HG02588 (cell line): ENCODE measurements at regions not wholly inside any gene's neighbourhood (a gene's known extent, or its start where the extent isn't known, plus 50 kb on each side); places are given as distances from the start of the nearest gene placed in this dataset.
"Not testable (repeated sequence)": the region's sequence is repeated elsewhere in the genome, so short reads cannot be mapped to it uniquely, and the experiment has no call there.

ENCODE experiments used
- ATAC-seq: cut with Tn5 transposase; IDR thresholded peaks from one replicate; pipeline ENCODE4 v1.9.1; 2021; ENCODE audit warnings: mild to moderate bottlenecking, moderate library complexity; ENCODE audit not compliant: unreplicated experiment

DNA sequence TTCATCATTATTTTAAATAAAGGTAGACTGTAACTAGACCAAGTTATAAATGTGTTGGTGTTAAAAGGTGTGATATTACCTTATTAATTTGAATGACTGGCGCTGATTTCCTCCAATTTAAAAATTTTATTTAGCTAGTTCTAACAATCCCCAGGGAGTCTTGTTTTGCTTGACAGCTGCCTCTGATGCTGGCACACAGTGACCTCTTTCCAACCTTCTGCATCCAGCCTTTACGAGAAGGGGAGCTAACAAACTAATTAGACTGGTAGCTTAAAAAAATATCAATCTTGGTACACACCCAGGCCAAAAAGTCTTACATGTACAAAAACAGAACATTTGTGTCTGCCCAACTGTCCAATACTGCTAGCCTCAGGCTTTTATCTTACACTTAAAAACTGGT is 51.8 kb upstream of the ENPEP start:
- no peak for ATAC-seq

DNA sequence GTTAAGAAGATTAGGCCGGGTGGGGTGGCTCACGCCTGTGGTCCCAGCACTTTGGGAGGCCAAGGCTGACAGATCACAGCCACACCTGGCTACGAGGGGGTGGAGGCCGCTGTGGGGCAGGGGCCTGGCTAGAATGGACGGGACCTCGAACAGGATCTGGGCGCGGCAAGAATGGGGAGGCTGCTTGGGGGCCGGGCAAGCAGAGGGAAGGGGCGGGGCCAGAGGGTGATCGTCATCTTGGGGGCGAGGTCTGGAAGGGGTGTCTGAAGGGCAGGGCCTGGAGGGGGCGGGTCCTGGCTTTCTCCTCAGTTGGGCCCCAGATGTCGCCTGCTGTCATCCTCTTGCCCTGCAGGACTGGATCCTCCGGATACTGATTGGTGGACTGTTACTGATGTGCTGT is 57.3 kb upstream of the ENPEP start:
- ATAC-seq, result no peak

DNA sequence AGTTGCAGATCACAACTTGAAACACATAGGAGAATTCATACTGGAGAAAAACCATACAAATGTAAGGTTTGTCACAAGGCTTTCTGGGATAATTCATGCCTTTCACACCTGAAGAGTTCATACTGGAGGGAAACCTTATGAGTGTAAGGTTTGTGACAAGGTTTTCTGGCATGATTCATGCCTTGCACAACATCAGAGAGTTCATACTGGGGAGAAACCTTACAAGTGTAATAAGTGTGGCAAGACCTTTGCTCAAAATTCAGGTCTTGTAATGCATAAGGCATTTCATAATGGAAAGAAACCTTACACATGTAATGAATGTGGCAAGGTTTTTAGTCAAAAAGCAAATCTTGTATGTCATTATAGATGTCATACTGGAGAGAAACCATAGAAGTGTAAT is 58.8 kb upstream of the ENPEP start:
- no peak for ATAC-seq

DNA sequence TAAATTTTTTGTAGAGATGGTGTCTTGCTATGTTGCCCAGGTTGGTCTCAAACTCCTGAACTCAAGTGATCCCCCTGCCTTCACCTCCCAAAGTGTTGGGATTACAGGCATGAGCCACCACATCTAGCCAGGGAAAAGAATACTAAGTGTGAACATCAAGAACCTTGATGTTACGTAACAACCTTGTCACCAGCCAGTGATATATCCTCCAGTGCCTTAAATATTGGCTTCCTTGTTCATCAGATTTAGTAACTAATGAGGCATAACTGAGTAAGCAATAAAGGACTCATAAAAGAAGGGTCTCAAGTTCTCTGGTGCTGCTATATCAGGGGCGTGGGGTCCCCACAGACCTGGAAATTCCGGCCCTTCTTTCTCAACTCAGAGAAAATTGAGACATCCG is 60.5 kb upstream of the ENPEP start:
- ATAC-seq, result no peak

DNA sequence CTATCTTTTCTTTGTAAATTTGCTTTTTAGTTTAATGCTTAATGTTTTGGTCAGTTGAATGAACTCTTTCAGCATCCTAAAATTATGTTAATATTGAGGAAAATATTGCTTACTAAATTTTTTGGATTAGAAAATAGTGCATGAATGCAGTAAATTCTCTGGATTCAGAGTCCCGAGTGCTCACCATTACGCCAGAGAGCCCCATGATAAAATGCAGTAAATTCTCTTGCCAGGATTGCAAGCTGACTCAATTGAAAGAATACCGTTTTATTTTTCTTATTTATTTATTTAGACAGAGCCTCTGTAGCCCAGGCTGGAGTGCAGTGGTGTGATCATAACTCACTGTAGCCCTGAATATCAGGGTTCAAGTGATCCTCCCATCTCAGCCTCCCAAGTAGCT is 60.9 kb upstream of the ENPEP start:
- ATAC-seq, result no peak

DNA sequence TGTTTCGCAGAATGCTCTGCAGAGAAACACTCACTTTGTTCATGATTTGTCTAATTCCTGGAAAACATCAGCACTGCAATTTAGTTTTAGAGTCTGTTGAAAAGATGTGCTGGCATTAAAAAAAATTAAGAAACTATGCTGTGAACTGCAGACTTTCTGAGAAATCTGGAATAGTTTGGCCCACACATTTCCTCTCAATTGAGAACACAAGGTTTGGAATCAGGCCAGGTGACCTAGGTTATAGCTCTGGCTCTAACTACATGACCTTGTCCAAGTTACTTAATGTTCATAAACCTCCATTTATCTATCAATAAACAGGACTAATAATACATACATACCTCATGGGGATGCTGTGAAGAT is 61.4 kb upstream of the ENPEP start:
- no peak for ATAC-seq

DNA sequence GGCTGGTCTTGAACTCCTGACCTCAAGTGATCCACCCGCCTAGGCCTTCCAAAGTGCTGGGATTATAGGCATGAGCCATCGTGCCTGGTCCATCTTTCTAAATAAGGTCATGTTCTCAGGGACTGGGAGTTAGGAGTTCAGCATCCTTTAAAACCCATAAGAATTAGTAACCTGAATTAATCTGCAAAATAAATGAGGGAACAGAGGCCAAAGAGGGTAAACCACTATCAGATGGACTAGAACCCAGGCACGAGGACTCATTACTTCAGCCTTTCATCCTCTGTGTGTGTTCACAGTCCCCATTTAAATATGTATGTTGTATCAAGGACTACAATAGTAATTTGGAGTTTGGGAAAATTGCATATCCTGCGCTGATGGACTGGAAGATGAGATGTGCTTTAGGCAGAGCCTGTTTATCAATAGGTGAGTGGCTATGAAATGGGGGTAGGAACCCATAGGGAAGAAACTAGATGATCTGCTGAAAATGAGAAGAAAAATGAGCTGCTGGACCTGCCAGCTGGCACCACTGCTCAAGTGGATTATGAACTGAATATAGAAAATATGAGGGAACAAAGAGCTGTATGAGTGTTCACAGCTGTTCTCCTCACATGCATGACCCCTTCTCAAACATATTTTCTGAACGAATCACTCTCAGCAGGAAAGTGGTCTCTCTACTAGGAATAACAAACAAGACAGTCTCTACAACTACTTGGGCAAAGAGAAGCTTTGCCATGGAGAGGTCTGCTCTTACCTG is 62.0 kb upstream of the ENPEP start:
- not testable (repeated sequence) for ATAC-seq

DNA sequence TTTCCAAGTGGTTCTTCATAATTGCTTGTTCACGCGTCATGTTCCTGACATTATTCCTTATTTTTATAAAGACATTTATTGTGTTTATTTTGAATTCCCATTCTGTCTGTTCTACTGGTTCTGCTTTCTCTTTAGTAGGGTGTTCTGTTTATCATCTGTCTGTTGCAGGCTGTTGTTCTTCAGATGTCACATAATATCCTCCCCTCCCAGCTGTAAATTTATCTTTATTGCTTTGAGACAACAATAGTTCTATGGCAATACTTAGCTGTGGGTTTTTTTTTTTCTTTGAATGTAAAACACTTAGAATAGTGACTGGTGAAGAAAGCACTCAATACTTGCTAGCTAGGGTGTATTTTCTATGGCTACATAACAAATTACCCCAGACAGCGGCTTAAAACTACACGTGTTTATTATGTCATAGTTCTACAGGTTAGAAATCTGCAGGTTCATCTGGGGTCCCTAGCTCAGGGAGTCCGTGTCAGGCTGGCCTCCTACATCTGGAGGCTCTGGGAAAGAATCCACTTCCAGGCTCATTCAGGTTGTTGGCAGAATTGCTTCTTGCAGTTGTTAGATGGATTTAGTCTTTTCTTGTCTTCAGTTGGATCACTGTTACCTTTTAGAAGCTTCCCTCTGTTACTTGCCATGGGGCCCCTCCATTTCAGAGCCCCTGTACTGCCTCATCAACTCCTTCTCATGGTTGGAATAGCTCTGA is 63.4 kb upstream of the ENPEP start:
- ATAC-seq, result no peak

DNA sequence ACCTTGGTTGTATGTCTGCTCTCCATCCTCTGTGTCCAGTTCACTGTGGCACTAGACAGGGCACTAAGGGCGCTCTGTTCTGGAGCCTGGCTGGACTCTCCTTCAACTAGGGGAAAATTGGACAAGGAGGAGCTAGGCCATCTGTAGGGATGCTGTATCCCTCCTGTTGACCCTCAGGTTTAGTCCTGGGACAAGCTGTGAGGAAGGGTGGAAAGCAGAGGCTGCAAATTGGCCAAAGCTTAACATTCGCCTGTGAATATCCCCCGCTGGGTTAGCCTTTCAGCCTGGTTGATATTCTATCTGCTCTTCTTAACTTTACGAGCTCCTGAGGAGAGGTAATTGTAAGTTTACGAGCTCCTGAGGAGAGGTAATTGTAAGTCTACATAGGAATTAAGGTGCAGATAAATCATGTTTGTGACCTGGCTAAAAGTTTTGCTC is 64.4 kb upstream of the ENPEP start:
- no peak for ATAC-seq

DNA sequence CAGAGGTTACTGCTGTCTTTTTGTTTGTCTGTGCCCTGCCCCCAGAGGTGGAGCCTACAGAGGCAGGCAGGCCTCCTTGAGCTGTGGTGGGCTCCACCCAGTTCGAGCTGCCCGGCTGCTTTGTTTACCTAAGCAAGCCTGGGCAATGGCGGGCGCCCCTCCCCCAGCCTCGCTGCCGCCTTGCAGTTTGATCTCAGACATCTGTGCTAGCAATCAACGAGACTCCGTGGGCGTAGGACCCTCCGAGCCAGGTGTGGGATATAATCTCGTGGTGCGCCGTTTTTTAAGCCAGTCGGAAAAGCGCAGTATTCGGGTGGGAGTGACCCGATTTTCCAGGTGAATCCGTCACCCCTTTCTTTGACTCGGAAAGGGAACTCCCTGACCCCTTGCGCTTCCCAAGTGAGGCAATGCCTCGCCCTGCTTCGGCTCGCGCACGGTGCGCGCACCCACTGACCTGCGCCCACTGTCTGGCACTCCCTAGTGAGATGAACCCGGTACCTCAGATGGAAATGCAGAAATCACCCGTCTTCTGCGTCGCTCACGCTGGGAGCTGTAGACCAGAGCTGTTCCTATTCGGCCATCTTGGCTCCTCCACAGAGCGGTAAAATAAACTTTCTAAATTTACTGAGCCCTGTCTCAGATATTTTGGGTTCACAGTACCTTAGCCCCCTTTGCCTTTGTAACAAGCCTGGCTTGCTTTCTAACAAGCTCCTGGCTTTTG is 64.9 kb upstream of the ENPEP start:
- ATAC-seq, result not testable (repeated sequence)

DNA sequence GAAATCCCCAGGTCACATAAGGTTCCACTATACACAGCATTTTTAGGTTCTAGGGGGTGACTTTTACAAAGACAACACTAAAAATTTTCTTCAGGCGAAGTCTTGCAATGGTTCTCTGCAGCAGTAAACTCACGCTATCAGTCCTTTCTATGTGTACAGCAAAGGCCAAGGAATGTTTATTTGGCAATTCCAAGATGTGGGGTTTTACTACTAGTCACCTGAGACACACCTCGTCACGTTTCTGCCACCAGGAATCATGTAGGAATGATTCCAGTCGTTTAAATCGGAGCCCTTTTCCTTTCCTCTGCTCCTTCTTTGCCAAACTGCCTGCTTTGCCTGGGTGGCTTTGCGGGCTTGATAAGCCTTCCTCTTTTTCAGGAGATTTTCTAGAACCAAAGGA is 75.9 kb upstream of the ENPEP start:
- ATAC-seq, result no peak

DNA sequence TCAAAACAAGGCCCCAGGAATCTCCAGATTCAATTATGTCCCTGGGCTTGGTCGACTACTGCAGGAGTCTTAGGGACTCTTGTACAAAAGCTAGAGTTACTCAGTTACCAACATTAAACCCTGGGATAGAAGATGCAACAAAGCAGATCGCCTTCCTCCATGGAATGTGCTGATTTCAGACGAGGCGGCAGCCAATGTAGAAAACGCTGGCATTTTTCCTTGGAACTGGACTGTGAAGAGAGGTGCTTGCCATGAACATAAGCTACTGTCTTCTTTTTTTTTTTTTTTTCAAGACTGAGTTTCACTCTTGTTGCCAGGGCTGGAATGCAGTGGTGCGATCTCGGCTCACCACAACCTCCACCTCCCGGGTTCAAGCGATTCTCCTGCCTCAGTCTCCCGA is 76.9 kb upstream of the ENPEP start:
- ATAC-seq, result not testable (repeated sequence)

DNA sequence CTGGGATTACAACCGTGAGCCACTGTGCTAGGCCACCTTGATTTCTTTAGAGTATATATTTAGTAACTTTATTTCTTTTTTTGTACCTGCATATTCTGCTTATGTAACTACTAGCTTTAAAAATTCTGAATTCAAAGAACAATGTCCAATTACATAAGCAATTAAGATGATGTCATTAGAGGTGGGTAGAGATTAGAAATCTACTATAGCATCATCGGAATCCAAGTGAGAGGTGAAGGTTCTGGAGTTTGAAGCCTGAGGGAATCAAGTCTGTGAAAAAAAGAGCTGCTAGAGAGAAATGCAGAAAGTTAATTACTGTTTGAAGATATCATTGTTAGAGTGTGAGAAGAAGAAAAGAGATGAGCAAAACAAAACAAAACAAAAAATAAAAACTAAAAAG is 79.0 kb upstream of the ENPEP start:
- no peak for ATAC-seq

DNA sequence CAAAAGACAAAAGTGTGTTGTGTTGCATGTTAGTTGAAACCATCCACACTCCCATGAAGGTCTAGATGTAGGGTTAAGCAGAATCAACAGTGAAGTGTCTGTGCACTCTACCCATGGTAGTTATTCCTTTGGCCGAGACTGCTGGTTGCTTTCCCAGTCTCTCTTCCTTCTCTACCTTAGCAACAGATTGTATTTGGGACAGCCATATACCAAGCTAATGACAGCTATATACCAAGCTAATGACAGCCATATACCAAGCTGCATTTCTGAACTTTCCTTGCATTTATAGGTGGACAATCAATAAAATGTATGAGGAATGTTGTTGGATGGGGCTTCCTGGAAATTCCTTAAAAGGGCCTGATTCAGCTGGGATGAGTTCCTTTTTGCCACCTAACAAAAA is 80.5 kb upstream of the ENPEP start:
- no peak for ATAC-seq

DNA sequence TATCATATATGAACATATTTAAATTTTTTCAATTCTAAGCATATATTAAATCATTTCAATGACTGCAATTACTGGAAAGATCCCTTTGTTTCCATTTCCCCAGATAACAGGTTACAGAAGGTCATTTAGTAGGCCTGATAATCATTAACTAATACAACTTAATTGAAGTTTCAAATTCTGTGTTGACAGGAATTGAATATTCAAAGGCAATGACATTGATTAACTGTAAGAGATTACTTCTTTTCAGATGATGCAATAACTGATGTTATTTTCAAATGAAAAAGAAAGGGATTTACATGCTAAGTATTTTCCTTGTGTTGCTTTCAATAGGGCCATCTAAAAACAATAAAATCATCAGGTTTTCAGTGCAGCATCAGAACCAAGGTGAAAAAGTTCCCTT is 81.1 kb upstream of the ENPEP start:
- ATAC-seq, result no peak

DNA sequence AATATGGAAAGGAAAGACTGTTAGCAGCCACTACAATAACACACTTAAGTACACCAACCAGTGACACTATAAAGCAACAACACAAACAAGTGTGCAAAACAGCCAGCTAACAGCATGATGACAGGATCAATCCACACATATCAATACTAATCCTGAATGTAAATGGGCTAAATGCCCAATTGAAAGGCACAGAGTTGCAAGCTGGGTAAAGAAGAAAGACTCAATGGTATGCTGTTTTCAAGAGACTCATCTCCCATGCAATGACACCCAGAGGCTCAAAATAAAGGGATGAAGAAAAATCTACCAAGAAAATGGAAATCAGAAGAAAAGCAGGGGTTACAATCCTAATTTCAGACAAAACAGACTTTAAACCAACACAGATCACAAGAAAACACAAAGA is 94.2 kb upstream of the ENPEP start:
- ATAC-seq, result no peak

DNA sequence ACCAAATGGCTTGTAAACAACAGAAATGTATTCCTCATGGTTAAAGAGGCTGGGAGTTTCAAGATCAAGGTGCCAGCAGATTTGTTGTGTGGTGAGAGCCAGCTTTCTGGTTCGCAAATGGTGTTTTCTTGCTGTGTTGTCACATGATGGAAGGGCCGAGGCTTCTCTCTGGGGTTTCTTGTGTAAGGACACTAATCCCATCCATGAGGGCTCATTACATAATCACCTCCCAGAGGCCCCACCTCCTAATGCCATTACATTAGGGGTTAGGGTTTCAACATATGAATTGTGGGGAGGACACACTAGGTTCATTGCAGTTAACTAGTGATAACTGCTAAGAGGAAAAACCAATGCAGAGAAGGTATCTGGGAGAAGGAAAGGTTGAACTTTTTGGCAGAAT is 103.5 kb upstream of the ENPEP start:
- ATAC-seq, result no peak

DNA sequence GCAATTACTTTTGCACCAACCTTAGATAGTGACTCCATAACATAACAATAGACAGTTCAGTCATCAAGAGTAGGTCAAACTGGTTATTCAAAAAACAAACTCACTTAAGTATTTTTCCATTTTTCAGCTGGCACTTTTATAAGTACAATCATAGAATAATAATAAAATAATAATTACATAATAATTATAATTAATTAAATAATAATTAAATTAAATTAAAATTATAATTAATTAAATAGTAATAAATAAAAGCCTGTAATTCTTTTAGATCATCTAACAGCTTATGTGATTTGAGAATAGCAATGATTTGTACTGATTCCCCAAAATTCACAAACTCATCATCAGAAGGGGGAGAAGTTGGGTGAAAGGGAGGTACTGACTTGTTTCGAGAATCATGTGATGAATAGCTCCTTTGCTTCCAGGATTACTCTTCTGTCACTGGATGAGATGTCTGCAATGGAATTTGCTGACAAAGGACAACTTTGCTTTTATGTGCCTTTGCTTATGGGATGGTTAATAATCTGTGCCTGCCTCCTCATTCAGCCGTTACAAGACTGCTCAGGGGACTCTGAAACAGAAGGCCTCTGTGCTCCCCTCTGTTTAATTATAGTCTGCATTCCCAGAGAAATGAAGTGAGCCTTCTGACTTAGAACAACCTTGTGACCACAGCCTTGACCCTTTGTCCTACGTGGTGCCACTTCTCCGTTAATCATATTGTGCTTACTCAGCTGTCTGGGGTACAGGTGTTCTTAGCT is 104.8 kb upstream of the ENPEP start:
- ATAC-seq, result no peak

DNA sequence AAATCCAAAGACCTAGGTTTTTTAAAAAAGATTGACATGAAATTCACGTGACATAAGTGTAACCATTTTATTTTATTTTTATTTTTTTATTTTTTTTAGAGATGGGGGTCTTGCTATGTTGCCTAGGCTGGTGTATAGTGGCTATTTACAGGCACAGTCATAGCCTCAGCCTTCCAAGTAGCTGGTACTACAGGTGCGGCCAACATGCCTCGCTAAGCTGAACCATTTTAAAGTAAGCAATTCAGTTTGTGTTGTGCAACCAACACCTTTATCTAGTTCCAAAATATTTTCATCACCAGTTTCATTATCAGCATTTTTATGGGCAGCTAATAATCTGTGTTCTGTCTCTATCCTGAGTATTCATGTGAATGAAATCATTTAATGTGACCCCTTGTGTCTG is 107.5 kb upstream of the ENPEP start:
- no peak for ATAC-seq

DNA sequence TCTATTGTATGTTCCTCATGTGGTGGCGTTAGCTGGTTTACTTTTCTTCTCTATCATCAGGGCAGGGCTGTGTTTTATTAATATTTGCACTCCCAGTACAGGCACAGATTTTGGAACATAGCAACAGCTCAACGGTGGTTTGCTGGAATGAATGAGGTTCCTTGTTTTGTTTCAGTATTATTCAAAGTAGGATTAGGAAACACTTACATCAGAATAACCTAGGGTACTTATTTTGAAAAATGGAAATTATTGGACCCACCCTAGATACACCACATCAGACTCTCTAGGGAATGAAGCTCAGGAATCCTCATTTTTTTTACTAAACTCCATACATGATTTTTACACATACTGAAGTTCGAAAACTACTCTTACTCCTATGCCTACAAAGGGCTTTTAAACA is 108.8 kb upstream of the ENPEP start:
- ATAC-seq, result no peak

DNA sequence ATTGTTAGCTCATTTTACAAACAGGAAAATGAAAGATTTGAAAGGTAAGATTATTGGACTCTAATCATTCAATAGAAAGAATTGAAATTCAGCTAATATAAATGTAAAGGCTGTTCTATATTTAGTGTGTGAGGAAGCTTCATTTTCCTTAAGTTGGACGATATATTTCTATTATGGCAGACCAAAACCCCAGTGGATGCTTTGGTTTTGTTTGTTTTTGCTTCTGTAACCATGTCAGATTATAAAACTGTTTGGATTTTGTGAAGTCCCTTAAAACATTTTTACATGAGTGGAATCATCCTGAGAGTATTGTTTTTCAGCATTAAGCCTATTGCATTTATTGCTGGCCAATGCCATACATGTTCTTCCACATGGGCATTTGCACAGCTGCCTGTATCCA is 110.2 kb upstream of the ENPEP start:
- ATAC-seq, result no peak
